Keratinocyte (primary cell): ENCODE measurements at regions not wholly inside any gene's neighbourhood (a gene's known extent, or its start where the extent isn't known, plus 50 kb on each side); places are given as distances from the start of the nearest gene placed in this dataset.

Experiments
- DNase-seq: peaks from one replicate; pipeline ENCODE4 v3.0.0-alpha.2; 2011; ENCODE audit warnings: low read depth, missing footprints, low spot score
- FAIRE-seq: peaks from 2 replicates; lab custom pipeline; 2011; peaks lifted over from hg19 to GRCh38; lab: Jason Lieb, UNC
- H2AFZ ChIP-seq: 2 replicates; pipeline ENCODE4 v1.6.0; 2012; ENCODE audit warnings: low read length, control low read depth, inconsistent platforms; ENCODE audit not compliant: control insufficient read depth
- H3K27ac ChIP-seq: 2 replicates; pipeline ENCODE4 v1.5.1; 2011; ENCODE audit warnings: low read length; ENCODE audit not compliant: control insufficient read depth, insufficient read depth
- H3K27me3 ChIP-seq: 3 replicates; pipeline ENCODE4 v1.6.0; 2011; ENCODE audit warnings: low read length; ENCODE audit not compliant: control insufficient read depth, insufficient read depth; ENCODE audit errors: extremely low read depth
- H3K36me3 ChIP-seq, 2 experiments: 2 replicates in 1 of 2; 3 replicates in 1 of 2; pipeline ENCODE4 v1.5.1; 2011; ENCODE audit warnings: low read length in 2 of 2, mild to moderate bottlenecking in 1 of 2; ENCODE audit not compliant: control insufficient read depth in 2 of 2, insufficient read depth in 2 of 2; ENCODE audit errors: extremely low read depth in 1 of 2
- H3K4me1 ChIP-seq: 3 replicates; pipeline ENCODE4 v1.5.1; 2011; ENCODE audit warnings: low read length; ENCODE audit not compliant: control insufficient read depth, insufficient read depth; ENCODE audit errors: extremely low read depth
- H3K4me2 ChIP-seq: 3 replicates; pipeline ENCODE4 v1.6.0; 2011; ENCODE audit warnings: low read depth, low read length; ENCODE audit not compliant: control insufficient read depth, insufficient read depth; ENCODE audit errors: extremely low read depth
- H3K4me3 ChIP-seq, 3 experiments: fragments of 200-600 bp in 1 of 3; sonication (generic) in 1 of 3; 2 replicates in 2 of 3; 3 replicates in 1 of 3; pipeline ENCODE4 v1.5.1; 2011 to 2016; ENCODE audit warnings: low read length in 3 of 3, mild to moderate bottlenecking in 3 of 3, control low read depth in 2 of 3, inconsistent platforms in 1 of 3, low read depth in 1 of 3, mixed read lengths in 1 of 3, mixed run types in 1 of 3, moderate library complexity in 1 of 3; ENCODE audit not compliant: control insufficient read depth in 2 of 3, insufficient read depth in 2 of 3; ENCODE audit errors: extremely low read depth in 1 of 3
- H3K79me2 ChIP-seq: 2 replicates; pipeline ENCODE4 v1.6.0; 2012; ENCODE audit warnings: low read length; ENCODE audit not compliant: control insufficient read depth, insufficient read depth
- H3K9ac ChIP-seq: 3 replicates; pipeline ENCODE4 v1.6.0; 2011; ENCODE audit warnings: low read length; ENCODE audit not compliant: control insufficient read depth, insufficient read depth; ENCODE audit errors: extremely low read depth
- H3K9me1 ChIP-seq: 3 replicates; pipeline ENCODE4 v1.6.0; 2011; ENCODE audit warnings: low read length; ENCODE audit not compliant: control insufficient read depth, insufficient read depth; ENCODE audit errors: extremely low read depth
- H3K9me3 ChIP-seq: 2 replicates; pipeline ENCODE4 v1.5.1; 2012; ENCODE audit warnings: low read depth, low read length; ENCODE audit not compliant: control insufficient read depth
- H4K20me1 ChIP-seq: 3 replicates; pipeline ENCODE4 v1.6.0; 2011; ENCODE audit warnings: low read length; ENCODE audit not compliant: control insufficient read depth, insufficient read depth; ENCODE audit errors: extremely low read depth
- EZH2 ChIP-seq: IDR thresholded peaks from one replicate; pipeline ENCODE4 v1.6.1; 2012; ENCODE audit warnings: inconsistent platforms, mild to moderate bottlenecking, low read length, moderate library complexity
- dilution Hi-C: fragments of 300-500 bp; cut with MboI; formaldehyde crosslinking; loops from one replicate; pipeline ENCODE4 v1.7.0; 2020; ENCODE audit warnings: low sequenced_read_pairs; ENCODE audit not compliant: extremely low pct_ligation_motif_present
- TF ChIP-seq, protein P1 (sequence below), 3 experiments: IDR thresholded peaks in 1 of 3; conservative IDR thresholded peaks in 1 of 3; optimal IDR thresholded peaks in 1 of 3; 2 replicates in 2 of 3; 3 replicates in 1 of 3; pipeline versions ENCODE3 to v1.5.1; 2011; ENCODE audit warnings: low read length in 3 of 3, mild to moderate bottlenecking in 3 of 3, moderate library complexity in 2 of 3, control low read depth in 1 of 3, inconsistent platforms in 1 of 3; ENCODE audit not compliant: insufficient read depth in 2 of 3; ENCODE audit errors: extremely low read depth in 1 of 3

DNA sequence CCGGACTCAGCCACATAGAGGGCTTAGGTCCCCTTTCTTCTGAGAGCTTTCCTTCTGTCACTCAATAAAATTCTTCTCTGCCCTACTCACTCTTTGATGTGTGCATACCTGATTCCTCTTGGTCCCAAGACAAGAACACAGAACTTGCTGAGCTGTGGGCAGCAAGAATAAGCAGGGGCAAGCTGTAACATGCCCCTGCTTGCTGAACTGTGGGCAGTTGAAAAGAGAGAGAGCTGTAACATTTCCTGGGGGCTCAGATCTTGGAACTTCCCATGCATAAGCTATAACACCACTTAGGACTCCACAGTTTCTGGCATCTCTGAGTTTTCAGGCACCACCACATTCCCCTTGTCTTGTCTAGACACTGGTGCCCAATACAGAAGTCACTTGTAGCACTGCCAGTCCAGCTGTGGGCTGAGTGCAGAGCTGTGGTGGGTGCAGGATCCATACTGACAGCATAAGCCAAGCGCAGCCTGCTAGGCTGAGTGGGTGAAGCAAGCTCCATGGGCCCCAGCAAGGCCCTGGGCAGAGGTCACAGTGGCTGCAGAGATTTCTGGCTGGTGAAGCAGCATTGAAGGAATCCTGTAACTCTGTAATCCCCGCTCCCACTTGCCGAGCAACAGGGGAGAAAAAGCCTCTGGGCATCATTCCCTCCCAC, 241.2 kb downstream of the PCDH10 start:
- DNase-seq (no peak), FAIRE-seq (no peak)
- H2AFZ ChIP-seq = no peak overlapping the region

DNA sequence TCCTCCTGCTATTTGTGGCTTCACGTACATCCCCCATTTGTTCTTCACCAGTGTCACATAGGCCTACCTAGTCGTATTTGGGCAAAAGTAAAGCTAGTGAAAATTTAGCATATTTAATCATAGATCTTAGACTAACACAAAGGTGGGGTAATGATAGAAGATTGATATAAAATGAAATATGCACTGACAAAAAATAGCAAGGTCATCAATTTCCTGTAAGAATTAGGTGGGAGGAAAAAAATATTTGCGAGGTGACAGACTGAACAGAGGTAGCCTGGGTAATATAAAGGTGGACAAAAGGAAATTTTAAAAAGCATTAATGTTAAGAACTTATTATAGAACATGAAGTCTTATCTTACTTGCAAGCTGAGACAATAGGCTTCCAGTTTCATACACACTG, 239.9 kb downstream of the PCDH10 start:
- Histone ChIP-seq H3K27ac (no peak overlapping the region), H3K4me3 (no peak overlapping the region), H3K9ac (no peak overlapping the region), H3K9me1 (no peaks in the 10 kb centered on the region), H3K9me3 (peaks cover 2% of the 10 kb centered on the region), H3K36me3 (no peaks in the 10 kb centered on the region), H3K27me3 (no peaks in the 10 kb centered on the region), H4K20me1 (no peaks in the 10 kb centered on the region), H3K4me1 (no peaks in the 10 kb centered on the region), H2AFZ (no peak overlapping the region), H3K4me2 (no peak overlapping the region), H3K79me2 (no peaks in the 10 kb centered on the region)
- dilution Hi-C loops = no loop called here
- TF ChIP-seq, protein P1, sequence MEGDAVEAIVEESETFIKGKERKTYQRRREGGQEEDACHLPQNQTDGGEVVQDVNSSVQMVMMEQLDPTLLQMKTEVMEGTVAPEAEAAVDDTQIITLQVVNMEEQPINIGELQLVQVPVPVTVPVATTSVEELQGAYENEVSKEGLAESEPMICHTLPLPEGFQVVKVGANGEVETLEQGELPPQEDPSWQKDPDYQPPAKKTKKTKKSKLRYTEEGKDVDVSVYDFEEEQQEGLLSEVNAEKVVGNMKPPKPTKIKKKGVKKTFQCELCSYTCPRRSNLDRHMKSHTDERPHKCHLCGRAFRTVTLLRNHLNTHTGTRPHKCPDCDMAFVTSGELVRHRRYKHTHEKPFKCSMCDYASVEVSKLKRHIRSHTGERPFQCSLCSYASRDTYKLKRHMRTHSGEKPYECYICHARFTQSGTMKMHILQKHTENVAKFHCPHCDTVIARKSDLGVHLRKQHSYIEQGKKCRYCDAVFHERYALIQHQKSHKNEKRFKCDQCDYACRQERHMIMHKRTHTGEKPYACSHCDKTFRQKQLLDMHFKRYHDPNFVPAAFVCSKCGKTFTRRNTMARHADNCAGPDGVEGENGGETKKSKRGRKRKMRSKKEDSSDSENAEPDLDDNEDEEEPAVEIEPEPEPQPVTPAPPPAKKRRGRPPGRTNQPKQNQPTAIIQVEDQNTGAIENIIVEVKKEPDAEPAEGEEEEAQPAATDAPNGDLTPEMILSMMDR (optimal IDR thresholded peaks at IDR 0.05 in 1 of 3, IDR thresholded peaks at IDR 0.05 in 1 of 3, conservative IDR thresholded peaks at IDR 0.05 in 1 of 3; ENCODE audit: extremely low read depth in 1 of 3, insufficient read depth in 2 of 3, low read length in 3 of 3) = no peak
- no peak for TF ChIP-seq EZH2
- FAIRE-seq (no peak), DNase-seq (no peak)

More for the DNA sequence above, 241.2 kb downstream of the PCDH10 start:
- Histone ChIP-seq H4K20me1 (no peaks in the 10 kb centered on the region), H3K79me2 (no peaks in the 10 kb centered on the region), H3K9ac (no peak overlapping the region), H3K27ac (no peak overlapping the region), H3K9me3 (peaks cover 2% of the 10 kb centered on the region), H3K4me3 (no peak overlapping the region), H3K4me1 (no peaks in the 10 kb centered on the region), H3K27me3 (no peaks in the 10 kb centered on the region), H3K4me2 (no peak overlapping the region), H3K36me3 (no peaks in the 10 kb centered on the region), H3K9me1 (no peaks in the 10 kb centered on the region)
- TF ChIP-seq, protein P1 (optimal IDR thresholded peaks at IDR 0.05 in 1 of 3, IDR thresholded peaks at IDR 0.05 in 1 of 3, conservative IDR thresholded peaks at IDR 0.05 in 1 of 3; ENCODE audit: extremely low read depth in 1 of 3, insufficient read depth in 2 of 3, low read length in 3 of 3) = no peak
- TF ChIP-seq EZH2 = no peak
- dilution Hi-C loops = no loop called here
